Glutamatergic neuron (in vitro differentiated cells): ENCODE measurements at regions not wholly inside any gene's neighbourhood (a gene's known extent, or its start where the extent isn't known, plus 50 kb on each side); places are given as distances from the start of the nearest gene placed in this dataset.
"Not testable (repeated sequence)": the region's sequence is repeated elsewhere in the genome, so short reads cannot be mapped to it uniquely, and the experiment has no call there.

Experiments
- DNase-seq: peaks from one replicate; pipeline ENCODE4 v3.0.0; 2022
- H3K27ac Mint-ChIP-seq: one replicate; pipeline ENCODE4 v1.8.0; 2020; ENCODE audit warnings: mild to moderate bottlenecking, mixed read lengths, inconsistent platforms; ENCODE audit not compliant: unreplicated experiment
- H3K27me3 Mint-ChIP-seq: one replicate; pipeline ENCODE4 v1.8.0; 2020; ENCODE audit warnings: mild to moderate bottlenecking, moderate library complexity, mixed read lengths, inconsistent platforms; ENCODE audit not compliant: unreplicated experiment
- H3K36me3 Mint-ChIP-seq: one replicate; pipeline ENCODE4 v1.8.0; 2020; ENCODE audit warnings: mild to moderate bottlenecking, mixed read lengths, inconsistent platforms; ENCODE audit not compliant: unreplicated experiment
- H3K4me1 Mint-ChIP-seq: one replicate; pipeline ENCODE4 v1.8.0; 2020; ENCODE audit warnings: mild to moderate bottlenecking, low read depth, mixed read lengths, inconsistent platforms; ENCODE audit not compliant: unreplicated experiment
- H3K4me3 Mint-ChIP-seq: one replicate; pipeline ENCODE4 v1.8.0; 2020; ENCODE audit warnings: mild to moderate bottlenecking, mixed read lengths, inconsistent platforms; ENCODE audit not compliant: unreplicated experiment
- H3K9me3 Mint-ChIP-seq: one replicate; pipeline ENCODE4 v1.8.0; 2020; ENCODE audit warnings: mild to moderate bottlenecking, moderate library complexity, mixed read lengths, inconsistent platforms; ENCODE audit not compliant: unreplicated experiment
- CTCF ChIP-seq: fragments of 200-600 bp; sonication (generic); IDR thresholded peaks from one replicate; pipeline ENCODE4 v1.5.0; 2021; ENCODE audit not compliant: partially characterized antibody, unreplicated experiment

- Mint-ChIP-seq H3K4me1 (no peaks in the 10 kb centered on the region), H3K27me3 (no peaks in the 10 kb centered on the region), H3K36me3 (peaks cover 10% of the 10 kb centered on the region), H3K4me3 (no peak overlapping the region), H3K9me3 (peaks cover 6% of the 10 kb centered on the region), H3K27ac (no peak overlapping the region)
- TF ChIP-seq CTCF: no peak
- DNase-seq: no peak
These were observed 334.4 kb upstream of the DEPDC1 start for GRCh38 chr1:68831281-68831680.

- TF ChIP-seq CTCF: no peak
- no peak for DNase-seq
- H3K27me3 Mint-ChIP-seq: no peaks in the 10 kb centered on the region
- no peaks in the 10 kb centered on the region for H3K9me3 Mint-ChIP-seq
- no peaks in the 10 kb centered on the region for H3K4me1 Mint-ChIP-seq
- no peak overlapping the region for H3K27ac Mint-ChIP-seq
- no peaks in the 10 kb centered on the region for H3K36me3 Mint-ChIP-seq
- no peak overlapping the region for H3K4me3 Mint-ChIP-seq
These were observed 351.1 kb upstream of the DEPDC1 start for GRCh38 chr1:68848017-68848416.

GRCh38 chr1:68868606-68869005, 371.7 kb upstream of the DEPDC1 start:
- TF ChIP-seq CTCF: no peak
- no peaks in the 10 kb centered on the region for H3K4me1 Mint-ChIP-seq
- peaks cover 4% of the 10 kb centered on the region for H3K9me3 Mint-ChIP-seq
- DNase-seq: no peak
- peaks cover 4% of the 10 kb centered on the region for H3K36me3 Mint-ChIP-seq
- H3K27ac Mint-ChIP-seq: no peak overlapping the region
- H3K4me3 Mint-ChIP-seq: no peak overlapping the region
- H3K27me3 Mint-ChIP-seq: peaks cover 4% of the 10 kb centered on the region

GRCh38 chr1:68873144-68873543, 376.3 kb upstream of the DEPDC1 start:
- Mint-ChIP-seq H3K36me3 (peaks cover 13% of the 10 kb centered on the region), H3K4me1 (no peaks in the 10 kb centered on the region), H3K9me3 (no peaks in the 10 kb centered on the region), H3K4me3 (no peak overlapping the region), H3K27me3 (peaks cover 1% of the 10 kb centered on the region), H3K27ac (no peak overlapping the region)
- TF ChIP-seq CTCF: no peak
- DNase-seq: no peak

GRCh38 chr1:68881330-68882194, 384.7 kb upstream of the DEPDC1 start:
- H3K9me3 Mint-ChIP-seq, H3K4me1 Mint-ChIP-seq, H3K36me3 Mint-ChIP-seq, H3K27ac Mint-ChIP-seq, H3K27me3 Mint-ChIP-seq, DNase-seq: not testable (repeated sequence)
- peak overlapping the region; percentile 25 for H3K4me3 Mint-ChIP-seq
